Glutamatergic neuron (in vitro differentiated cells): ENCODE measurements at regions not wholly inside any gene's neighbourhood (a gene's known extent, or its start where the extent isn't known, plus 50 kb on each side); places are given as distances from the start of the nearest gene placed in this dataset.

ENCODE experiments used
- DNase-seq: peaks from one replicate; pipeline ENCODE4 v3.0.0; 2022
- H3K27ac Mint-ChIP-seq: one replicate; pipeline ENCODE4 v1.8.0; 2020; ENCODE audit warnings: mild to moderate bottlenecking, mixed read lengths, inconsistent platforms; ENCODE audit not compliant: unreplicated experiment
- H3K27me3 Mint-ChIP-seq: one replicate; pipeline ENCODE4 v1.8.0; 2020; ENCODE audit warnings: mild to moderate bottlenecking, moderate library complexity, mixed read lengths, inconsistent platforms; ENCODE audit not compliant: unreplicated experiment
- H3K36me3 Mint-ChIP-seq: one replicate; pipeline ENCODE4 v1.8.0; 2020; ENCODE audit warnings: mild to moderate bottlenecking, mixed read lengths, inconsistent platforms; ENCODE audit not compliant: unreplicated experiment
- H3K4me1 Mint-ChIP-seq: one replicate; pipeline ENCODE4 v1.8.0; 2020; ENCODE audit warnings: mild to moderate bottlenecking, low read depth, mixed read lengths, inconsistent platforms; ENCODE audit not compliant: unreplicated experiment
- H3K4me3 Mint-ChIP-seq: one replicate; pipeline ENCODE4 v1.8.0; 2020; ENCODE audit warnings: mild to moderate bottlenecking, mixed read lengths, inconsistent platforms; ENCODE audit not compliant: unreplicated experiment
- H3K9me3 Mint-ChIP-seq: one replicate; pipeline ENCODE4 v1.8.0; 2020; ENCODE audit warnings: mild to moderate bottlenecking, moderate library complexity, mixed read lengths, inconsistent platforms; ENCODE audit not compliant: unreplicated experiment
- TF ChIP-seq, protein P1 (sequence below): fragments of 200-600 bp; sonication (generic); IDR thresholded peaks from one replicate; pipeline ENCODE4 v1.5.0; 2021; ENCODE audit not compliant: partially characterized antibody, unreplicated experiment

DNA sequence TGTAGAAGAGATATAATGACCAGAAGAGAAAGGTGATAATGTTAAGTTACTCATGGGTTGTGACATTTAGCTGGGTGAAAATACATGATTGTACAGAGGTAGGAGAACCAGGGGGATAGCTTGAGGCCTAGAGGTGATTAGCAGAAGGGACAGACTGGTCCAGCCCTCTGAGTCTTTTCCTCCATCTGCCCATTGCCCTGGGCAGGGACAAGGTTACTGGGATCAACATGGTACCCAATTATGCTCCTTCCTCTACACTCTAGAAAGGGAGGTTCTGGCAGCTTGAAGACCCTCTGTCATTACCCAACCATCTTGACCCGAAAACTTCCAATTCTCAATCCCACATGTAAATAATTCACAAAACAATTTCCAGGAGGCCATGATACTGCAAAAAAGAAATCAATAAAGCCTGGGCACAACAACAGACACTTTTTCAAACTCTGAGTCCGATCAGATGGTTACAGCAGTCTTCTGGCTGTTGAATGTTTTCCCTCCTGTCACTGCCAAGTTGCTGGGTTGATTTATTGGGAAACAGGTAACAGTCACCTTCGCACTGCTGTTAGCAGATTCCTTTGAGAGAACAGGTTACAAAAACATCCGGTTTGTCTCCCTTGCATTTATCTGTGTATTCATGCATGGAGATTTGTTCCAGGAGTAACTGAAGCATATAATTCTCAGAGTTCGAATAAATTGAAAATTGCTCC, 239.1 kb upstream of the HTR2A start:
- peaks cover 1% of the 10 kb centered on the region for H3K4me1 Mint-ChIP-seq

DNA sequence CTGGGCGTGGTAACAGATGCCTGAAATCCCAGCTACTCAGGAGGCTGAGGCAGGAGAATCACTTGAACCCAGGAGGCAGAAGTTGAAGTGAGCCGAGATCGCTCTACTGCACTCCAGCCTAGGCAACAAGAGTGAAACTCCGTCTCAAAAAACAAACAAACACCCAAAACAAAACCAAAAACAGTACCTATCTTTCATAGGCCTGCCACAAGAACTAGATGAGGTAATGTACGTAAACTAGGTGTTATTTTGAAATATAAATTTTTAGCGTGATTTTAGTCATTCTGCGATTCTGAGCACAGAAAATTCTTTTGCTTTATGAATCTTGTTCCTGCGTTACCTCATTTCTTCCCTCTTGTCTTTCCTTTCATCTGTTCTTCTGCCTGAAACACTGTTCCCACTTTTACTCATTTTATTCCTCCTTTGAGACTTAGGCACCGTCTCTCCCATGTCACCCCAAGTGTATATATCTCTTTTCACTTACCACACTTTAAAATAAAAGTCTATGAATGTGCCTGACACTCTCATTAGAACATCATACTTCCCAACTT, 238.2 kb upstream of the HTR2A start:
- Mint-ChIP-seq H3K27me3 (no peaks in the 10 kb centered on the region), H3K4me1 (peaks cover 1% of the 10 kb centered on the region), H3K36me3 (no peaks in the 10 kb centered on the region), H3K9me3 (peaks cover 2% of the 10 kb centered on the region), H3K4me3 (no peak overlapping the region), H3K27ac (no peak overlapping the region)
- TF ChIP-seq, protein P1, sequence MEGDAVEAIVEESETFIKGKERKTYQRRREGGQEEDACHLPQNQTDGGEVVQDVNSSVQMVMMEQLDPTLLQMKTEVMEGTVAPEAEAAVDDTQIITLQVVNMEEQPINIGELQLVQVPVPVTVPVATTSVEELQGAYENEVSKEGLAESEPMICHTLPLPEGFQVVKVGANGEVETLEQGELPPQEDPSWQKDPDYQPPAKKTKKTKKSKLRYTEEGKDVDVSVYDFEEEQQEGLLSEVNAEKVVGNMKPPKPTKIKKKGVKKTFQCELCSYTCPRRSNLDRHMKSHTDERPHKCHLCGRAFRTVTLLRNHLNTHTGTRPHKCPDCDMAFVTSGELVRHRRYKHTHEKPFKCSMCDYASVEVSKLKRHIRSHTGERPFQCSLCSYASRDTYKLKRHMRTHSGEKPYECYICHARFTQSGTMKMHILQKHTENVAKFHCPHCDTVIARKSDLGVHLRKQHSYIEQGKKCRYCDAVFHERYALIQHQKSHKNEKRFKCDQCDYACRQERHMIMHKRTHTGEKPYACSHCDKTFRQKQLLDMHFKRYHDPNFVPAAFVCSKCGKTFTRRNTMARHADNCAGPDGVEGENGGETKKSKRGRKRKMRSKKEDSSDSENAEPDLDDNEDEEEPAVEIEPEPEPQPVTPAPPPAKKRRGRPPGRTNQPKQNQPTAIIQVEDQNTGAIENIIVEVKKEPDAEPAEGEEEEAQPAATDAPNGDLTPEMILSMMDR: no peak
- no peak for DNase-seq

More for the DNA sequence above, 239.1 kb upstream of the HTR2A start:
- peaks cover 2% of the 10 kb centered on the region for H3K9me3 Mint-ChIP-seq
- DNase-seq: no peak
- no peaks in the 10 kb centered on the region for H3K27me3 Mint-ChIP-seq
- H3K36me3 Mint-ChIP-seq: no peaks in the 10 kb centered on the region
- H3K4me3 Mint-ChIP-seq: no peak overlapping the region
- H3K27ac Mint-ChIP-seq: no peak overlapping the region
- TF ChIP-seq, protein P1: no peak

DNA sequence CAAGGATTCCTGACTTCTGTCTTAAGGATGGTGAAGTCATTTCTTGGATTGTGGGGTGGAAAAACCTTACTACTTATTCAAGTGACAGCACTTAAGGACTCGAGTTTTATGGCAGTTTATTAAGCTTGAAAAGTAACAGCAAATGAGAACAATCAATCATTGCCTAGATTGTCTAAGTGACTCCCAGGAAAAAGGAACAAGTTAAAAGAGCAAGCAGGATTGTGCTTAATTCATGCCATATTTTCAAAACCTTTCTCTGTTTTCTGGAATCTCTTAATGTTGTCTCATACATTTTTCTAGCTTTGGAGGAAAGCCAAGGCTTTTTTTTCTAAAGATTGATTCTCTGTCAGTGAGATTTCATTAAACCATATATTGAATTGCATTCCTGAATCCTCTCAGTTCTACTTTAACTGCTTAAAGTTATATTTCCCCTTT, 236.2 kb upstream of the HTR2A start:
- H3K9me3 Mint-ChIP-seq: peaks cover 2% of the 10 kb centered on the region

DNA sequence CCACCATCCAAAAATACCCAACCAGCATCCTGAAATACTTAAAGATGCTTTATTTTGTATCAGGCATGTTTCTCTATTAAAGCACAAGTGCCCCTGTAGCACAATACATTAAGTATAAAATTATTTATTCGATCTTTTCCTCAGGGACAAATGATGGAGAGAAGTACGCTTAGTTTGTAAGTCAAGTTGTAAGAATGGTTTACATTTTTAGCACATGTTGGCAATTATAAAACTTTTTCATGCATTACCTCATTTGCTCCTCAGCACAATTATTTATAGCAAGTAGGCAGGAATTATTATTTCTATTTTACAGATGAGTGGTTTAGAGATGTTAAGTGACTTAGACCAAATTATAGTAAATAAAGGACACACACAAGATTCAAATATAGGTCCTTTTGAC, 232.6 kb upstream of the HTR2A start:
- no peak overlapping the region for H3K4me3 Mint-ChIP-seq
- H3K27ac Mint-ChIP-seq: no peak overlapping the region
- no peaks in the 10 kb centered on the region for H3K36me3 Mint-ChIP-seq
- no peaks in the 10 kb centered on the region for H3K9me3 Mint-ChIP-seq
- no peak for DNase-seq
- H3K27me3 Mint-ChIP-seq: no peaks in the 10 kb centered on the region
- TF ChIP-seq, protein P1: no peak
- H3K4me1 Mint-ChIP-seq: peaks cover 3% of the 10 kb centered on the region

More for the DNA sequence above, 236.2 kb upstream of the HTR2A start:
- H3K27ac Mint-ChIP-seq: no peak overlapping the region
- H3K27me3 Mint-ChIP-seq: no peaks in the 10 kb centered on the region
- no peaks in the 10 kb centered on the region for H3K36me3 Mint-ChIP-seq
- TF ChIP-seq, protein P1: no peak
- DNase-seq: no peak
- no peaks in the 10 kb centered on the region for H3K4me1 Mint-ChIP-seq
- no peak overlapping the region for H3K4me3 Mint-ChIP-seq

DNA sequence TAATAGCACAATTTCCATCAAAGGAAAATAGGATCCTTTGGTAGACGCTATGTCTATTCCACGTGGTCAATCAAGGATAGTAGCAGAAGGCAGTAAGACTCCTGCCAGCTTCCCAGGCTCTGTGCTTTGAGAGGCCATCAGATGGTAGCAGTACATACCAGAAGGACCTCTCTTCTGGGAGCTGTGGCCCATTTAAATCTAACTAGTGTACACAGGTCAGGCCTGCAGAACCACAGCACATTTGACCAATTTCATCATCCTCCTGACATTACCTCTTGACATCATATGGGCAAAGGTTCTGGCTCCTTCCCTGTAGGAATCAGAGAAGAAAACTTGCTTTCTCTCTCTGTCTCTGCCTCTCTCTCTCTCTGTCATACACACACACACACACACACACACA, 229.6 kb upstream of the HTR2A start:
- no peak overlapping the region for H3K4me3 Mint-ChIP-seq
- H3K4me1 Mint-ChIP-seq: peaks cover 4% of the 10 kb centered on the region
- DNase-seq: no peak
- TF ChIP-seq, protein P1: no peak
- H3K9me3 Mint-ChIP-seq: no peaks in the 10 kb centered on the region
- H3K27me3 Mint-ChIP-seq: peaks cover 1% of the 10 kb centered on the region
- H3K27ac Mint-ChIP-seq: no peak overlapping the region
- H3K36me3 Mint-ChIP-seq: no peaks in the 10 kb centered on the region
